Kidney (tissue), 13 donors: ENCODE measurements at regions not wholly inside any gene's neighbourhood (a gene's known extent, or its start where the extent isn't known, plus 50 kb on each side); places are given as distances from the start of the nearest gene placed in this dataset.

Experiments used
- DNase-seq, 5 donors: peaks; one replicate each; pipeline ENCODE4 v3.0.0-alpha.2; 2013 to 2020
- FAIRE-seq: peaks from 2 replicates; lab custom pipeline; 2012; peaks lifted over from hg19 to GRCh38; lab: Jason Lieb, UNC
- H3K27ac ChIP-seq, 2 donors: one replicate each; pipeline ENCODE4 v1.7.0; 2013; ENCODE audit warnings: low read depth in 2 of 2, low read length in 2 of 2, inconsistent platforms in 1 of 2
- H3K27me3 ChIP-seq: one replicate; pipeline ENCODE4 v1.7.1; 2013; ENCODE audit warnings: low read length, inconsistent platforms; ENCODE audit not compliant: control insufficient read depth, insufficient read depth
- H3K36me3 ChIP-seq, 3 donors: one replicate each; pipeline versions ENCODE4 v1.7.0 to v1.7.1; 2013; ENCODE audit warnings: low read length in 3 of 3, control low read depth in 1 of 3, inconsistent platforms in 1 of 3; ENCODE audit not compliant: insufficient read depth in 3 of 3, control insufficient read depth in 2 of 3
- H3K4me1 ChIP-seq, 3 donors: one replicate each; pipeline versions ENCODE4 v1.7.0 to v1.7.1; 2013; ENCODE audit warnings: low read length in 3 of 3, inconsistent platforms in 1 of 3, low read depth in 1 of 3; ENCODE audit not compliant: control insufficient read depth in 2 of 3, insufficient read depth in 2 of 3
- H3K4me3 ChIP-seq, 3 donors: one replicate each; pipeline versions ENCODE4 v1.7.0 to v1.8.1; 2013; ENCODE audit warnings: low read length in 3 of 3, control low read depth in 1 of 3, inconsistent platforms in 1 of 3
- H3K9ac ChIP-seq, 3 donors: one replicate each; pipeline versions ENCODE4 v1.7.0 to v1.7.1; 2013; ENCODE audit warnings: low read length in 3 of 3, control low read depth in 1 of 3, inconsistent platforms in 1 of 3
- H3K9me3 ChIP-seq, 3 donors: one replicate each; pipeline versions ENCODE4 v1.7.0 to v1.7.1; 2013; ENCODE audit warnings: low read length in 3 of 3, control low read depth in 1 of 3, inconsistent platforms in 1 of 3; ENCODE audit not compliant: control insufficient read depth in 2 of 3, insufficient read depth in 1 of 3
- CTCF ChIP-seq: IDR thresholded peaks from 3 replicates; pipeline ENCODE4 v1.5.1; 2012; ENCODE audit warnings: mild to moderate bottlenecking, moderate library complexity, borderline replicate concordance; ENCODE audit not compliant: insufficient read depth; ENCODE audit errors: extremely low read depth
- intact Hi-C: fragments of 100-400 bp; cut with DNase I; formaldehyde crosslinking; loops from one replicate; pipeline ENCODE4 v1.11.1; 2022
- donor health status: control.
- donor health status: control.
- donor health status: control.
- donor health status: control.
- donor health status: control.
- donor health status: DM: yes; HTN: yes; CAD: no.
- donor health status: Normal renal cell carcinoma (clear cell type).

DNA sequence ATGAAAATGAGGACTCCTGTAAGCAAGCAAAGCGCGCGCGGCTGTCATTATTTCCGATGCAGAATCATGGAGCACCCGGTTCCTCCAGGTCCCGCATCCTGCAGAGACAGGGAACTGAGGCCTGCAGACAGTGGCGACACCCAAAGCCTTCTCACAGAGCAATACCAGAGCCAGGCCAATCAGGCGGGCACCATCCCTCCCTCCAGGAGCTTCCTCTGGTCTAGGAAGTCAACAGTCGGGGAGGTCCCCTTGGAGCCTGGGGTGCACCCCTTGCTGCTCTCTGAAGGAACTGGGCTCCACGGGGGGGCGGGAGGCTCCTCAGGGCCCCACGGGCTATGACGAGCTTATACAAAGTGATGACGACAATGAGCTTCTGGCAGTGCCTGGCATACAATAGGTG, 60.3 kb upstream of the HPCAL1 start:
- H3K27ac ChIP-seq = no peak overlapping the region
- no peak for TF ChIP-seq CTCF
- no peaks in the 10 kb centered on the region for H3K9me3 ChIP-seq
- peak in 2 of 5 donors; percentile 29 to 51 for DNase-seq
- no peaks in the 10 kb centered on the region for H3K27me3 ChIP-seq
- H3K9ac ChIP-seq = no peak overlapping the region
- FAIRE-seq = no peak
- H3K4me3 ChIP-seq = no peak overlapping the region
- peaks cover 0 to 4% (median 0%) of the 10 kb centered on the region in 3 donors for H3K4me1 ChIP-seq
- intact Hi-C loops = no loop called here
- H3K36me3 ChIP-seq = no peaks in the 10 kb centered on the region

GRCh38 chr2:10242998-10243925, 59.4 kb upstream of the HPCAL1 start:
- Histone ChIP-seq H3K4me3 (no peak overlapping the region), H3K27ac (no peak overlapping the region), H3K36me3 (no peaks in the 10 kb centered on the region), H3K4me1 (peaks cover 0 to 2% (median 0%) of the 10 kb centered on the region in 3 donors), H3K9me3 (no peaks in the 10 kb centered on the region), H3K9ac (no peak overlapping the region), H3K27me3 (no peaks in the 10 kb centered on the region)
- no peak for TF ChIP-seq CTCF
- intact Hi-C loops = no loop called here
- peak in 2 of 5 donors; percentile 28 to 61 for DNase-seq
- FAIRE-seq = no peak

- intact Hi-C loops = no loop called here
Observed at GRCh38 chr2:10243926-10244270, 58.8 kb upstream of the HPCAL1 start.

More at GRCh38 chr2:10243926-10244270, 58.8 kb upstream of the HPCAL1 start:
- TF ChIP-seq CTCF = no peak
- H3K4me1 ChIP-seq = no peaks in the 10 kb centered on the region
- no peak overlapping the region for H3K27ac ChIP-seq
- peak in 1 of 5 donors; percentile 21 for DNase-seq
- H3K27me3 ChIP-seq = no peaks in the 10 kb centered on the region
- H3K36me3 ChIP-seq = no peaks in the 10 kb centered on the region
- no peak overlapping the region for H3K4me3 ChIP-seq
- no peak for FAIRE-seq
- no peaks in the 10 kb centered on the region for H3K9me3 ChIP-seq
- no peak overlapping the region for H3K9ac ChIP-seq
